Rectal smooth muscle tissue (tissue), 1 donor: ENCODE measurements at regions not wholly inside any gene's neighbourhood (a gene's known extent, or its start where the extent isn't known, plus 50 kb on each side); places are given as distances from the start of the nearest gene placed in this dataset.
"Not testable (repeated sequence)": the region's sequence is repeated elsewhere in the genome, so short reads cannot be mapped to it uniquely, and the experiment has no call there.

Source experiments
- H3K27ac ChIP-seq: one replicate; pipeline ENCODE4 v1.7.0; 2013; ENCODE audit warnings: low read depth, low read length, inconsistent platforms
- H3K27me3 ChIP-seq: one replicate; pipeline ENCODE4 v1.7.0; 2013; ENCODE audit warnings: low read length; ENCODE audit not compliant: control insufficient read depth, insufficient read depth
- H3K36me3 ChIP-seq: one replicate; pipeline ENCODE4 v1.7.0; 2013; ENCODE audit warnings: low read length; ENCODE audit not compliant: control insufficient read depth, insufficient read depth
- H3K4me1 ChIP-seq: one replicate; pipeline ENCODE4 v1.7.0; 2013; ENCODE audit warnings: low read length; ENCODE audit not compliant: control insufficient read depth, insufficient read depth
- H3K4me3 ChIP-seq: one replicate; pipeline ENCODE4 v1.7.0; 2013; ENCODE audit warnings: low read length
- H3K9ac ChIP-seq: one replicate; pipeline ENCODE4 v1.7.0; 2013; ENCODE audit warnings: low read length

DNA sequence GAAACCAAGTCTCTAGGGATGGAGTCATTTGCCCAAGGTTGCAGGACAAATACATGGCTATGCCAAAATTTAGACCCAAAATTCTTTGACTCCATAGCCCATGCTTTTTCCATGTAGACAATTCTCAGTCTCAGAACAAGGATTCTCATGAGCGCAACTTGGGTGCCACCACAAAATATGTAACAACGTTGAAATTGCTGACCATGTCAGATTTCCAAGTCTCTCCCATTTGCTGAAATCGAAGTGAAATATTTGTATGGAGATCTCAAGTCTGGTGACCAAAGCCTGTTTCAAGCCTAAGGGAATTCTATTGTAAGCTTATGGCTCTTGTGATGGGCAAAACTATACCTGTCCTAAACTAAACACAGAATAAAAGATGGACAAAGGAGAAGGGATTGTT lies 333.5 kb downstream of the AEBP2 start:
- no peak overlapping the region for H3K27ac ChIP-seq
- H3K4me1 ChIP-seq, result no peaks in the 10 kb centered on the region
- H3K27me3 ChIP-seq, result no peaks in the 10 kb centered on the region
- no peak overlapping the region for H3K9ac ChIP-seq
- no peaks in the 10 kb centered on the region for H3K36me3 ChIP-seq
- H3K4me3 ChIP-seq, result no peak overlapping the region

DNA sequence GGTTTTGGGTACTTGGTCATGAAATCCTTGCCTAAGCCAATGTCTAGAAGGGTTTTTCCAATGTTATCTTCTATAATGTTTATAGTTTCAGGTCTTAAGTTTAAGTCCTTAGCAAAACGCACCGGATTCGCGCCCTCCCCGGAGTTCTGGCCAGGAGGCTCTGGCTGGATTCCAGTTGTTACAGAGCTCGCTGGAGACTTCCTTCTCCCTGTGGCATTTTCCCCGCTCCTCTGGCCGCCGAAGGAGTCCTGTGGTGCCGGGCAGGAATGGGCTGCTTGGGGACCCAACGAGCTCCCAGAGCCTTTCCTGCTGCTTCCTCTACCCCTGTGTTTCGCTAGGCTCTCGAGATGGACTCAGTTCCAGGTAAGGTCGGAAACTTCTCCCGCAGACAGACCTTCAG lies 335.9 kb downstream of the AEBP2 start:
- Histone ChIP-seq H3K4me3 (no peak overlapping the region), H3K4me1 (no peaks in the 10 kb centered on the region), H3K27me3 (no peaks in the 10 kb centered on the region), H3K36me3 (no peaks in the 10 kb centered on the region), H3K9ac (no peak overlapping the region), H3K27ac (no peak overlapping the region)

DNA sequence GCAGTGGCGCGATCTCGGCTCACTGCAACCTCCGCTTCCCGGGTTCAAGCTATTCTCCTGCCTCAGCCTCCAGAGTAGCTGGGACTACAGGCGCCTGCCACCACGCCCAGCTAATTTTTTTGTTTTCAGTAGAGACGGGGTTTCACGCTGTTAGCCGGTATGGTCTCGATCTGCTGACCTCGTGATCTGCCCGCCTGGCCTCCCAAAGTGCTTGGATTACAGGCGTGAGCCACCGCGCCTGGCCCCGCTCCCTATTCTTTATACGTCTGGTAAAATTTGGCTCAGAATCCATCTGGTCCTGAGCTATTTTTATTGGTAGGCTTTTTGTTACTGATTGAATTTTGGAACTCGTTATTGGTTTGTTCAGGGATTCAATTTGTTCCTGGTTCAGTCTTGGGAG lies 336.7 kb downstream of the AEBP2 start:
- not testable (repeated sequence) for H3K4me3 ChIP-seq, H3K27ac ChIP-seq, H3K4me1 ChIP-seq, H3K27me3 ChIP-seq, H3K36me3 ChIP-seq, H3K9ac ChIP-seq

DNA sequence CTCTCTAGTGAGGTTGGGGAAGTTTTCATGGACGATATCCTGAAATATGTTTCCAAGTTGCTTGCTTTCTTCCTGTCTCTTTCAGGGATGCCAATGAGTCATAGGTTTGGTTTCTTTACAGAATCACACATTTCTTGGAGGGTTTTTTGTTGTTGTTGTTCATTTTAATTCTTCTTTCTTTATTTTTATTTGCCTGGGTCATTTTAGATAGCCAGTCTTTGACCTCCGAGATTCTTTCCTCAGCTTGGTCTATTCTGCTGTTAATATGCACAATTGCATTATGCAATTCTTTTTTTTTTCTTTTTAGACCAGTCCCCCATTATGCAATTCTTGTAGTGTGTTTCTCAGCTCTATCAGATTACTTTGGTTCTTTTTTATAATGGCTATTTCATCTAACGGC lies 338.9 kb downstream of the AEBP2 start:
- Histone ChIP-seq H3K27me3 (no peaks in the 10 kb centered on the region), H3K27ac (no peak overlapping the region), H3K36me3 (no peaks in the 10 kb centered on the region), H3K4me3 (no peak overlapping the region), H3K9ac (no peak overlapping the region), H3K4me1 (no peaks in the 10 kb centered on the region)

DNA sequence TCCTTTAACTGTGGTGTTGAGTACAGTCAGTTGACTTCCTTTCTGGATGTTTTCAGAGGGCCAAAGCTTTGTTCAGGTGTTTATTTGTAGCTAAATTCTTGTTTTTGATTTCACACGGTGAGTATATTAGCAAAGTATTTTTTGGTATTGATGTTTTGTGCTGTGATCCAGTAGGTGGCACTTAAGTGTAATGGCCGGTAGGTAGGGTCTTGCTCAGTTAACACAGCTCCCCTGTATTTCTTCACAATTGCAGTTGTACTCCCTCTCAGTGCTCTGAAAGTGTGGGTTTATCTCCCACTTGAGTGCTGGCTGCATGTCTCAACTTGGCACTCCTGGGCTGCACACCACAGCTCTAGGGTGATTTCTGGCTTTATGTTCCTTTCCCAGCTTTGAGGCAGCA lies 339.5 kb downstream of the AEBP2 start:
- Histone ChIP-seq H3K4me1 (no peaks in the 10 kb centered on the region), H3K9ac (no peak overlapping the region), H3K36me3 (no peaks in the 10 kb centered on the region), H3K4me3 (no peak overlapping the region), H3K27me3 (no peaks in the 10 kb centered on the region), H3K27ac (no peak overlapping the region)

DNA sequence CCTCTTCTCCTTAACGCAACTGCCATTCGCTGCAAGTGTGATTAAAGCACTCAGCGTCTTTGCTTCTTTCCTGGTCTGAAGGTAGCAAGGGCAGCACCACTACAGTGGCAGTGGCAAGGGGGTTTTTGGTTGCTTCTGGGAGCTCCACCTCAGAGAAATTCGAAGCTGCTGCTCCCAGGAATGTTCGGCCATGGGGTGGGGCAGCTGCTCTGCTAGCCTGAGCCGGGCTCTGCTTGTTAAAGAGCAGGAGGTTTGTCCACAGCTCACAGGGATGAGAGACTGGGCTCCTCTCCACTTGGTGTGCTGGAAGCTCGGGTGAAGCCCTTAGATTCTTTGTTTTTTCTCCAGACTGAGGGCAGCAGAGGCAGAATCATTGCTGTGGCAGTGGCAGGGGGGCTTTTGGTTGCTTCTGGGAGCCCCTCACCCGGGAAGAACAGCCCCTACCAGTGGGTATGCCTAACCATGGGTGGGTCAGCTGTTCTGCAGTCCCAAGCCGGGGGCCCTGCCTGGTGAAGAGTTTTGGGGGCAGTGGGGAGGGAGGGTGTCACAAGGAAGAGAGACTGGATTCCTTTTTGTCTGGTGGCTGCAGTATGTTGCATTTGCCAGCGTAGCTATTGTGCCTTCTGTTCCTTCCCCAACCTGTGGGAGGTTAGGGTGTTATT lies 340.2 kb downstream of the AEBP2 start:
- Histone ChIP-seq H3K27me3 (no peaks in the 10 kb centered on the region), H3K9ac (no peak overlapping the region), H3K27ac (no peak overlapping the region), H3K4me3 (no peak overlapping the region), H3K4me1 (no peaks in the 10 kb centered on the region), H3K36me3 (no peaks in the 10 kb centered on the region)

DNA sequence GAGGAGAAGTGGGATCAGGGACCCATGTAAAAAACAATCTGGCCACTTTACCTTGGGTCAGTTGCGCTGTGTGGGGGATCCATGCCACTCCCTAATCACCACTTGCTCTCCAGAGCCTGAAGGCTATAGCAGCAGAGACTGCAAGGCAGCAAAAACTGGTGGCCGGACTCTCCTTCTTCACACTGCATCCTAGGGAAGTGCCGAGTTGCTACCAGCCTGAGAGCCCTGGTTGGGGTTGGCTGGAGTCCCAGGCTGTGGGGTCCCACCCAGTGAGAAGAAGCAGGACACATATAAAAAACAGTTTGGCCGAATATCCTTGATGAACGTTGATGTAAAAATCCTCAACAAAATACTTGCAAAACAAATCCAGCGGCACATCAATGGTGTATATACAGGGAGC lies 341.2 kb downstream of the AEBP2 start:
- H3K4me1 ChIP-seq, result no peaks in the 10 kb centered on the region
- no peaks in the 10 kb centered on the region for H3K27me3 ChIP-seq
- no peak overlapping the region for H3K27ac ChIP-seq
- H3K4me3 ChIP-seq, result no peak overlapping the region
- H3K36me3 ChIP-seq, result no peaks in the 10 kb centered on the region
- H3K9ac ChIP-seq, result no peak overlapping the region

DNA sequence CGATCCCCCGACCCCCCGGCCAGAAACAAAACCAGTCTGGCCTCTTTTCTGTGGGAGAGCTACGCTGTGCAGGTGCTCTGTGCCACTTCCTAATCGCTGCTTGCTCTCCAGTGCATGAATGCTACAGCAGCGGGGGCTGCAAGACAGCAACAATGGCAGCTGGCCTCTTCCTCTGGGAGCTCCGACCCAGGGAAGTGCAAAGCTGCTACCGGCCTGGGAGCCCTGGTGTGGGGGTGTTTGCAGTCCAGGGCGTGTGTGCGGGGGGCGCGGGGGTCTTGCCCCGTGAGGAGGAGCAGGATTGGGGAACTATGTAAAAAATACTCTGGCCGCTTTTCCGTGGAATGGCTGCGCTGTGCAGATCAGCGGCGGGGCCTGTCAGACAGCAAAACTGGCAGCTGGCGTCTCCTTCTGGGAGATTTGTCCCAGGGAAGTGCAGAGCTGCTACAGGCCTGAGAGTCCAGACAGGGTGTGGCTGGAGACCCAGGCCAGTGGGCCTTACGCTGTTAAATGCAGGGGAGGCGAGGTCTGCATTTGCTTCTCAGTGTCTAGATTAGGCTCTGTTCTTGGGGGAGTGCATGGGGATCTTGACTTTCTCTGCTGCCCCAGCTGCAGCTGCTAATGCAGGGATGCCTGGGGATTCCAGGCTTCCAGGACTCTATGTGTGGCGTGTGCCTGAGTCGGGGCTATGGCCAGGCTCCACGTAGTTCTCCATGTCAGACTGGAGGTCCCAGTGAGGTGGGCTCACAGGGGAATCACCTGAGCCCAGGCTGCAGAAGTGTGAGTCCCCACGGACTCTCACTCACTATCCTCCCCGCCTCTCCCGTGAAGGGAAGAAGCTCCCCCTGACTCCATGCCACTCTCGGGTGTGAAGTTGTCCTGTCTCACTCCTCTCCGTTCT lies 344.5 kb downstream of the AEBP2 start:
- H3K4me1 ChIP-seq, result no peaks in the 10 kb centered on the region
- no peak overlapping the region for H3K9ac ChIP-seq
- H3K27me3 ChIP-seq, result no peaks in the 10 kb centered on the region
- no peak overlapping the region for H3K4me3 ChIP-seq
- no peak overlapping the region for H3K27ac ChIP-seq
- H3K36me3 ChIP-seq, result no peaks in the 10 kb centered on the region

DNA sequence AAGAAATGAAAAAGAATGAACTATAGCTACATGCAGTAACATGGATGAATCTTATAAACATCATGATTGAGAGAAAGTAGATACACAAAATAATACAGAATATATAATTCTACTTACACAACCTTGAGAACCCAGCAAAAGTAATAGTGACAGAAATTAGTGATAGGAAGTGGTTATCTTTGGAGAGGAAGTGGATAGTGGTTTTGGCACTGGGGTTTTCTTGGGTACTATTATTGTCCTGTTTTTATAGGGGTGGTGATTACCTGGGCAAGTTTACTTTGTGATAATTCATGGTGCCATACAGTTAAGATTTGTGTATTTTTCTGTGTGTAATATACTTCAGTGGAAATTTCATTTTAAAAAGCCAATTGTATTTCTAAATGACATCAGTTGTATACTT lies 352.7 kb downstream of the AEBP2 start:
- no peak overlapping the region for H3K4me3 ChIP-seq
- no peaks in the 10 kb centered on the region for H3K36me3 ChIP-seq
- no peak overlapping the region for H3K9ac ChIP-seq
- no peaks in the 10 kb centered on the region for H3K27me3 ChIP-seq
- H3K27ac ChIP-seq, result no peak overlapping the region
- no peaks in the 10 kb centered on the region for H3K4me1 ChIP-seq

DNA sequence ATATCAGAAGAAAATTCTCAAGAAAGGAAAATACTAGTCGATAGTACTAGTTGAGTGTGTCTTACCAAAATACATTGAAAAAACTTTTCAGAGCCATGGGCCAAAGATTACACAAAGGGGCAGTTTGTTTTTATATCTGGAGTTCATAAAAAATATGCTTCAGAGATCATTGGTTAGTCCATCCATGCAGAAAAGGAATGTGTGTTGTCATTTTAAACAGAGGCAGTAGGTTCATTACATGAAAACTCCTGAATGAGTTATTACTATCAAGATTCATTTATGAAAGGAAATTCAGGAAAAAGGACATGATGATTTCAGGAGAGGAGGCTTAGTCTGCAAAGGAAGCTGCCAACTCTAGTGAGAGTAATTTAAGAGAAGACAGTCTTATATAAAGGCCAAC lies 354.8 kb downstream of the AEBP2 start:
- Histone ChIP-seq H3K27ac (no peak overlapping the region), H3K27me3 (no peaks in the 10 kb centered on the region), H3K36me3 (no peaks in the 10 kb centered on the region), H3K4me1 (no peaks in the 10 kb centered on the region), H3K9ac (no peak overlapping the region), H3K4me3 (no peak overlapping the region)

DNA sequence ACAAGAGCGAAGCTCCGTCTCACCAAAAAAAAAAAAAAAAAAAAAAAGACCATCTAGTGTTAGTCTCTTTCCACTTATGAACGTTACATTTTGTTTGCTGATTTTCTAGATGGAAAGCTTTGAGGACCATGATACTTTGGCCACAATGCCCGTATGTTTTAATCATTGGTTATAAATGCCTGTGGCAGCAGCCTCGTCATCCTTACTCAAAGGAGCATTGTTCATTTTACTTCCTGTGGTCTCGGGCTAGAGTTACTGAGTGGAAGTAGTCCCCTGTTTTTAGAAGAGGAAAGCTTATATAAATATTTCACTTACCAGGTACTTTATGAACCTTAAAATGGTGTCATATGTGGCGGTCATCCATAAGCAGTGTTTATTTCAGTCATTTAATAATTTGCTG lies 359.9 kb downstream of the AEBP2 start:
- no peaks in the 10 kb centered on the region for H3K36me3 ChIP-seq
- H3K27me3 ChIP-seq, result no peaks in the 10 kb centered on the region
- H3K27ac ChIP-seq, result no peak overlapping the region
- H3K4me3 ChIP-seq, result no peak overlapping the region
- no peak overlapping the region for H3K9ac ChIP-seq
- H3K4me1 ChIP-seq, result no peaks in the 10 kb centered on the region

DNA sequence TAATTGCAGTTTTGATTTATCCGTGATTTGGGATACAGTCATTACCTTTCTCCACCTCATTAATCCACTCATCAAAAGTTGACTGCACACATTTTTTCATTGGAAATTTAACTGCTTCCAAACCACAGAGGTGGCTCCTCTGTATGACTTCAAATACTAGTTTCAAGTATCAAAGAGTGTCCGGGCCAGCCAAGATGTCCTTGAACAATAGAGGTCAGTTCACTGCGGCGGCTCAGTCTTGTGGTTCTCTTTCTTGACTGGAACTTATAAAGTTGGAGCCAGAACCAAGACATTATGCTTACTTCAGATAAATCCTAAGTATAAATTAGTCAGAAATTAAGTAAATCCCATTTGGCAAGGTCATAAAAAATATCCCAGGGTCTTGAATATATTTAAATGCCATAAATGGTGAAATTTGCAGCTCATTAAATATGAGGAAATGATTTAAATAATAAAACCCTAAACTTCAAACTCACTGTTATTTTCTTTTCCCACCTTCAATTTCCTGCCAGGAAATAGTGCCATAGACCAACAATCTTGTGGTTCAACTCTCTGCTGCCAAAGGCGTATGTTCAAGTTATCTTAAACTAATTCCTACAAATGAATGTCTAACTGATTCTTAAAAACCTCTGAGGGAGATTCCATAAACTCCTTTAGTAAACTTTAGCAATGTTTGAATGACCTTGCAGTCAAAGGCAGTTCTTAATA lies 360.8 kb downstream of the AEBP2 start:
- H3K4me3 ChIP-seq, result no peak overlapping the region
- H3K27me3 ChIP-seq, result no peaks in the 10 kb centered on the region
- H3K27ac ChIP-seq, result no peak overlapping the region
- H3K36me3 ChIP-seq, result no peaks in the 10 kb centered on the region
- no peaks in the 10 kb centered on the region for H3K4me1 ChIP-seq
- H3K9ac ChIP-seq, result no peak overlapping the region
